HG03469 (cell line): ENCODE measurements at regions not wholly inside any gene's neighbourhood (a gene's known extent, or its start where the extent isn't known, plus 50 kb on each side); places are given as distances from the start of the nearest gene placed in this dataset.

ENCODE experiments used
- ATAC-seq: cut with Tn5 transposase; IDR thresholded peaks from one replicate; pipeline ENCODE4 v1.9.1; 2021; ENCODE audit warnings: mild to moderate bottlenecking, moderate library complexity, moderate number of reproducible peaks; ENCODE audit not compliant: unreplicated experiment

DNA sequence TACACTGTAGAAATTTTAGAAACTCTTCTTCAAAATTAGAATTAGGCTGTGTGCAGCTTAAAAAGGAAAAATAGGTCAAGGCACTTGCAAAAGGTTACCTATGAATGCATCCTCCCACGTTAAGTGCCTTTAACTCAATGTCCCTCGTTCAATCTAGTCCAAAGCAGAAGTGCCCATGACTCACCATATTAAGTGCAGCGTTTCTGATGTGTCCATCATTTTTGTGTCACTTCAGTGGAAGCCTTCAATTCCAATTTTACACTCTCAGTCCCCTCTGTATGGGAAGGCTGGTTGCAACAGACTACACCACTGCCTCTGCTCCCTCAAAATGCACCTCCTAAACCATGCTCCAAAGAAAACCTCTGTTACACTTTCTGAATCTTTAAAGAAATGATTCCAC is 53.4 kb downstream of the FOXB1 start:
- no peak for ATAC-seq

DNA sequence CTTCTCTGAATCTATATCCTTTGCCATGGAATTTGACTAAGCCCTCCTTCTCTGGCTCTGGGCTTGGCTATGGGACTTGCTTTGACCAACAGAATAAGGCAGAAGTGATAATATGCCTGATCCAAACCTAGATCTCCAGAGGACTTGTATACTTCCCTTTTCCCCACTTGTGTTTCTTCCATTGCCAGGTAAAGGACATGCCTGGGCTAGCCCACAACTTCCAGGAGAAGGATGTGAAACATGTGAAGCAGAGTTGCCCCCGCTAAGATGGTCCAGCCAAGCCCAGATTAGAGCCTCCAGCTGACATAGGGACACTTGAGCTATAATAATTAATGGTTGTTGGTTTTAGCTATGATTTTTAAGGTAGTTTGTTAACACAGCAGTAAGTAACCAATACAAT is 55.1 kb downstream of the FOXB1 start:
- no peak for ATAC-seq

DNA sequence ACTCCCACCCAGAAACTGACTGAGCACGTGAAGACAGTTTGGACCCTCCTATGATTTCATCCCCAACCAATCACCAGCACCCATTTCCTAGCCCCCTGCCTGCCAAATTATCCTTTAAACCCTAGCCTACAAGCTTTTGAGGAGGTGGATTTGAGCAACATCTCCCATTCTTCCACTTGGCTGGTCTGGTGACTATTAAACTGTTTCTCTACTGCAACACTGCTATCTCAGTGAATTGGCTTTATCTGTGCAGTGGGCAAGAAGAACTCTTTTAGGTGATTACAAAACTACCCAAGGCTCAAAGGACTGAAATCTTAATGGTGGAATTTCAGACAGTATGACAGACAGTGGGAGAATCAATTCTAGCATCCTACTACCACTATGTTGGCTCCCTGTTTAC is 57.6 kb downstream of the FOXB1 start:
- ATAC-seq, result no peak

DNA sequence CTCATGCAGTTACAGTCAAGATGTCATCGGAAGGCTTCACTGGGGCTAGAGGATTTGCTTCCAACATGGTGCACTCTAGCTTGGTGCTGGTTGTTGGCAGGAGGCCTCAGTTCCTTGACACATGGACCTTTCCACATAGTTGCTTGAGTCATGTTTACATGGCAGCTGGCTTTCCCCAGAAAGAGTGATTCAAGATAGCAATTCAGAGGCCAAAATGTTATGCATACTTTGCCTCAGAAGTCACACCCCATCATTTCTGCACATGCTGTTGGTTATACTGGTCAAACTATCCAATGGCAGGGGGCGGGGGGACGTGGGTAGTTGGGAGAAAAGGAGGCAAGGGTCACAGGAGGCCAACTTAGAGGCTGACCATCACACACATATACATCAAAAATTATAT is 58.7 kb downstream of the FOXB1 start:
- no peak for ATAC-seq

DNA sequence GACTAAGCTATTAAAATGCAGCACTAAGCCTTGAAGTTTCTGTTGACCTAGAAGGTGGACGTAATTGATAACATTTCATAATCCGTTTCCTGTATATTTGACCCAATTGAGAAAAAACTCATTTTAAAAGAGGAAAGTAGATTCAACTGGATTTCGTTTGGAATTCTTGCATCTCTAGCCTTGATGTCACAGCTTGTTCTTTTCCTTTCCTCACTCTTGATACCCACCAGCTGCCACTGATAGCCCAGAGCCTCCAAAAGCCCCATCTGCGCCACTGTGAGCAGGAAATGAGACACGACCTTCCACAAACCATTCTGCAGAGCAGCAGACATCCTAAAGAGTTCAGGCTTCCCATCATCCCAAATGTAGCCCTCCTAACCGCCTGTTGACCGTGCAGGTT is 61.8 kb downstream of the FOXB1 start:
- ATAC-seq, result no peak

DNA sequence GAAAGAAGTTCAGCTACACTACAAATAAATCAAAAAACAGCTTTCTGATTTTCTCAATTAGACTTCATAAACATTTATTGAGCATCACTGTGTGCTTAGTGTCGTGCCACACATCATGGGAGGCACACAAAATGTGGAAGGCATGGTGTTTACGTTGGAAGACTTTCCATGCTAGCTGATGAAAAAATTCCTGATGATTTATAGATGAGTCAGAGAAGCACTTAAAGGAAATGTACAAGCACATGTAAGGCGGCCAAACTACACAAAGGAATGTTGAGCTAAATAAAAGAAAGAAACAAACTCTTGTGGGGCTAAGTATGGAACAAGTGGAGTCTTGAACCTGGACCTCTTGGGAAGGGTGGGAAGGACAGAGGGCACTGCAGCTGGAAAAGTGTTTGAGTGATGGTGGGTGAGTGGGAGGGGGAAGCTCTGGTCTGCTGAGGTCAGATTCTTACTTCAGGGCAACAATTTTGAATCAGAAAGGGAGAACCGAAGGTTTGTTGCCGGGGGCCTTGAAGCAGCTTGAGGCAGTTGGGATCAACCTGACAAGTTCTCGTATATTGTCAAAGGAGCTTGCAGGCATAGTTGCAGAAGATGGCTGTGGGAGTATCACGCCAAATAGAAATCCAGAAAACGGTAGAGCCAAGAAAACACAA is 66.9 kb downstream of the FOXB1 start:
- no peak for ATAC-seq

DNA sequence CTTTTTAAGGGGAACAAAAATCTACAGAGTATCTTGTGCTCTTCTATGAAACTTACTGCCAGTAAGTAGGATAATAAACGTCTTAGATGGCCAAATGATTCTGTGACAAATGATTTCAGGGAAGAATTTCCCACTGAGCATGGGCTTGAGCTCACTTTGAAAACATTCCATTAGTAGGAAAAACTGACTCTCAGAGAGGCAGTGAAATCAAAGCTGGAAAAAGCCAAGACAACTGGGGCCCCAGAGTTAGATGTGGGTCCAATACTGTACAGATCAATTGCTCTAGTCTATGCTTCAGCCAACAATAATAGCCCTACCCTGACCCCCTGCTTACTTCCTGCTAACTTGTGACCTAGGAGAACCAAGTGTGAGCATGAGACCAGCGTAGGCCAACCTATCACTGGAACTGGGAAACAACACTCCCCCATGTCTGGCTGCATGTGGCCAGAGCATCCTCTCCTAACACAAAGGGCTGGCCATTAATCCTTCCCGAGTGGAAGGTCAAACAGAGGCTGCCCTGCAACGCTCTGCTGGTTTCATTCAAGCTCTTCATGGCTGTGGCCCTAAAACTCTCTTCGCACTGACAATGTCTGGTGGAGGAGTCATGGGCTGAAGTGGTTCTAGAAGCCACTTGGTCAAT is 68.8 kb downstream of the FOXB1 start:
- ATAC-seq, result no peak

DNA sequence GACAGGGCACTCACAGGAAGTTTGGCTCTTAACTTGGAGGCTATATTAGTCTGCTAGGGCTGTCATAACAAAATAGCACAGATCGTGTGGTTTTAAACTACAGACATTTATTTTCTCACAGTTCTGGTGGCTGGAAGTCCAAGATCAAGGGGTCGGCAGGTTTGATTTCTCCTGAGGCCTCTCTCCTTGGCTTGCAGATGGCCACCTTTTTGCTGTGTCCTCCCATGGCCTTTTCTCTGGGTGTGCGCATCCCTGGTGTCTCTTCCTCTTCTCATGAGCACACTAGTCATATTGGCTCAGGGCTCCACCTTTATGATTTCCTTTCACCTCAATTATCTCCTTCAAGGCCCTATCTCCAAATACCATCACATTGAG is 69.3 kb downstream of the FOXB1 start:
- ATAC-seq, result no peak

DNA sequence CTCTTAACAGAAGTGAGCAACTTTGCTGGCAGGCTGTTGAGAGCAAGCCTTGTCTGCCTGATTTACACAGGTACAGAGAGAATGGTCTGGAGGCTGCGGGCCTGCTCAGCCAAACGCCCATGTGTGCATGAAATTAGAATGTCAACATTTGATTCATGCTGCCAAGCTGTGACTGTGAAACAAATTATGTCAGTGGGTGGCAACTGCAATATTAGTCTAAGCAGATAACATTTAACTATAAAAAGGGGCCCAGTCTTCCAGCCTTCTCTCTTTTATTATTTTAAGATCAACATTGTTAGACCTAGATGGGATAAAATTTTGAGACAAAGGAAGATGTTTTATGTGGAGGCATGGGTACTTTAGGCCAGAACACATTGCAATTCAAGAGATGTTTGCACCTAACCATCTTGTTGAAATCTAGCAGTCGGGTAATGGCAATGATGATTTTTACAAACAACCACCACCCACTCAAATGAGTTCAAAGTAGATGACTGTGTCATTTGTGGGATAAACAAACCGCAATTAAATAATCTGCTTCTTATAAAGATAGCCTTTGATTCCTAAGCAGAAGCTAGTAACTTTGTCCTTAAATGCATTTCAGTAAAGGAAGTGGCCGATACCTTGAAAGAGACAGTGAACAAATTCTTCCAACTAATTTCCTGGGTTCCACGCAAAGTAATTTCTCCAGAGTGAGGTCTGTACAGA is 70.2 kb downstream of the FOXB1 start:
- no peak for ATAC-seq

DNA sequence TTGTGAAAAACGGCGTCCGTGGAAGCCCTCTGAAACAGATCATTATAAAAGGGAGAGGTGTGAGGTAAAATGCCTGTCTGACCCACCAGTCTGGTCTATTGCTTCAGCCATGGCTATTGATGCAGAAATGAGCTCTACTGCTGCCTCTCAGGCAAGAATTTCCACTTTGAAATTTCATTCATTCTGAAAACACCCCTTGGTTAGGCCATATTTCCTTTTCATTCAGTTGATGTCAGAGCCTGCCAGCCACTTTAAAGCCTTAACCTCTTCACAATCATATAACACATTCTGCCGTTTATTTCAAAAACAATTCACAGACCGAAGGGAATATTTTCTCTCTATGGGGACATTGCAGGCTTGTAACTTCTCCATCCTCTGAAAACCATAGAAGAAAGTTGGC is 71.9 kb downstream of the FOXB1 start:
- ATAC-seq, result no peak

DNA sequence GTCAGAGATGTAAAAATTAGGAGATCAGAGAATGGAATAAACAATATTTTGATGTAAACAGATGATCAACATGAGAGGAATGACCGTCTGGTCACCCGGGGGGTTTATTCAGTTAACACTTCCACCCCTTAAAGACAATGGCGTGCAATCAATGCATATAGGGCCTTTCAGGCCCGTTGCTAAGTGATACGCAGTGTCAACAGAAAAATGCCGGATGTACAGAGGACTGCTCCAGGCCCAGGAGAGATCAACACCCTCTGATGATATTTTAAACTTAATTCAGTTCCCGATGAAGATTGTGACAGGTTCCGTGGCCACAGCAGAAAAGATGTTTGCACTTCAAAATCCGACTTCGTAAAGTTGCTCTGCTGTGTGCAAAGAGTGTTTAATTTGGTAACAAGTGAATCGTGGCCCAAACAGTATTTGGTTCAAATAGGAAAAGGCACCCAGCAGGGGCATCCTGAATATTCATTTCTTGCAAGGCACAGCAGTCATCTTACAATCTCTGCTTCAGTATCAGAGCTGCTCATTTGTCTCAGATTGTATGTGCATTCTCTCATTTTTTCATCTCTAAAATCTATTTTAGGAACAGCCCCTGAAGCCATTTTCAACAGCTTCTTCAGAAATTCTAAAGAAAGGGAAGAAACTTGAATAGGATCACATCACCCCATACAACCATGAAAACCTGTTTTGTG is 72.6 kb downstream of the FOXB1 start:
- ATAC-seq, result no peak

DNA sequence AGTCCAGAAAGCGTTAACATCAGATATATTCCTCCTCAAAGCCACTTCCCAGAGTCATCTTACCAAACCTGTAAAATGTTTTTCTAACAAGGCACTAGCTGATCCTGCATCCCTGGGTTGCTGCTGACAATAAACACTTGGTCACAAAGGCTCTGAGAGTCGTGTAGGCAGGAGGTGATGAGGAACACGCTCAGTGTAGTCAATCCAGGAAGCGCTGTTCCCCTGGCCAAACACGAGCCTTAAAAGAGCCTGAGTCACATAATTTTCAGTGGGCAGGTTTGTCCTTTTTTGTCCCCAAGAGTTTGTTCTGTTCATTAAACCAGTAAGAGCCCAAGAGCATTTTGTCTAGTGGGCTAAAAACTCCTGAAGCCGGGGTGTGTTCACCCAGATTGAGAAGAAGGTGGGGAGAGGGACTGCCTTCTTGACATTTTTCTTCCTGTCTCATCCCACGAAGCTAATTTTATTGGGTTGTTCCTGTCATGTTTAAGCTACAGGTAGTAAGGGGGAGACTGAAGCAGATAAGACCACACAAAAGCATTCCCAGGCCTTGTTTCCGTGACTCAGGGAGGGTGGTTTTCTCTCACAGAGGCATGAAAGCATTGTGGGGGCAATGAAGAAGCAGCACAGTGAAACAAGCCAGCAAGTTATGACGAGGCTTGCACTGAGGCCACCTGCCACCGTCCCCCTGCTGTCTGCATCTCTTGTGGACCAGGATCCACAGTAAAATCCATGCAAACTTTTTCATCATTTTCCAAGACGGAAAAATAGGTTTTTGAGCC is 73.7 kb downstream of the FOXB1 start:
- no peak for ATAC-seq

DNA sequence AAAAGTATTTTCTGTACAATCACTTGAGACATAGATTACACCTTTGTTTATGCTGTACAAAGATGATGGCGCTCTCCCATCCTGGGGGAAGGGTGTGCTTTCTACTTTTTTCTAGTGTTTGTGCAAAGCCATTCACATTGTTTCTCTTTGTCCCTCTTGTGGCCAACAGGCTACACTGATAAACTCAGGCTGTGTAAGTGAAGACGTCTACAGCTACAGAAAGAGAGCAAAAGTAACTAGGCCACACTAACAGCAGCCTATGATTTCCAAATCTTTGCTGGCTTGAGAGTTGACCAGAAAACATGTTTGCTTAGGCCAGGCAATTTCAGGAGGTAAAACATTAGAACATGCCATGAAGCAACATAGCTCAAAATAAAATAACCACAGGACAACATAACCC is 75.1 kb downstream of the FOXB1 start:
- no peak for ATAC-seq

DNA sequence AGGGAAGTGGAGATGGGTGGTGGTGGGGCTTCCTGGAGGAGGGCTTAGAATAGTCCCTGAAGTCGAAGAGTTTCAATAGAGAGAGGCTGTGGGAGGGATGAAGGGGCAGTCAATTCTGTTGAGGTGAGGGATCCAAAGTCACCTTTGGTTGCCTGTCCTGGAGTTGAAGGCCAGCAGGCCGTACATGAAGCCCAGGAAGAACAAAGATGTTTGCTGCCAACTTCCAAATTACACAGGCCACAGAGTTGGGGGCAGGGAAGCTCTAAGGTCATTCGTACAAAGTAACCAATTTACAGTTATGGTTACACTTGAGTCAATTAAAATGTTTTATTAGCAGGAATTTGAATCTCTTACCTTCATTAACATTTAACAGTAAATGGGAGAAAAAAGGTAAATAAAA is 77.9 kb downstream of the FOXB1 start:
- no peak for ATAC-seq

DNA sequence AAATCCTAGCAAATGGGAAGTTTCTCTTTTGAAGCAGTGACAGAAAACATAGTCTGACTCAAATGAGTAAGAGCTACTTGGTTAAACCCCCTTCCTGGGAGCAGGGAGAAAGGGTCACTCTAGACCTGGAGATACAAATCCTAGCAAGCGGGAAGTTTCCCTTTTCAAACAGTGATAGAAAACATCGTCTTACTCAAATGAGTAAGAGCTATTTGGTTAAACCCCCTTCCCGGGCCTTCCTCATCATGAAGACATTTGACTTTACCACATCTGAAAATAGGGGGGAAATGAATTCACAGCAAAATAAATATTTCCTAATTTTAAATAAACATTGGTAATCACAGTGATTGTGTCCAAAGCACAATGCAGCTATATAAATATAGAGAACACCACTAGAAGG is 79.2 kb downstream of the FOXB1 start:
- no peak for ATAC-seq

DNA sequence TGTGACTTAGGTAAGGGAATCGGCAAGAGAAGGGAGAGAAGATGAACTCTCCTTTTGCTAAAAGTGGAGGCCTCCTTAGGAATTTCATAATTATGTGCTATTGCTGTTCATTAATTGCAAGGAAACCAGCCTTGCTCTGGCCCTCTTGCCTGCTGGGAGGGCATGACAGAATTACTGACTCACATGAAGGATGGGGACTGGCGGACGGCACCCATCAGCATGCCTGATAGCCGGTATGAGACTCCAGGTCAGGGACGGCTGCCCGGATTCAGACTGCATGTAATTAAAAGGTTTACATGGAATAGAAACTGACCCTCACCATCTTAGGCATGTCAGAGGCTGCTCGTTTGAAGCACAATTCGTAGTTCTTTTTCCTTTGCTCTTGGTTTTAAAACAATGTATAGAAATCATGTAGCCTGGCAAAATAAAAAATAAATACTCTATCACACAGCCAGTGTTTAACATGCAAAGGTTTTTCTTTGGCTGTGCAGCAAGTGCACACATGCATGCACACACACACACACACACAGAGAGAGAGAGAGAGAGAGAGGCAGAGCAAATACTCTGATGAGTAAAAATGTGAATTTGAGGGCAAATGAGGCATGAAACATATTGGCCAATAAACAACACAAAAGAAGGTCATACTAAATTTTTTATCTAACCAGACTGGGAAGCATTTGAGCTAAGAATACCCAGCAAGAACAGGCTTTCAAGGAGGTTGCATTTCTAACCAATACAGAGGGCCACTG is 82.7 kb downstream of the FOXB1 start:
- ATAC-seq, result no peak

DNA sequence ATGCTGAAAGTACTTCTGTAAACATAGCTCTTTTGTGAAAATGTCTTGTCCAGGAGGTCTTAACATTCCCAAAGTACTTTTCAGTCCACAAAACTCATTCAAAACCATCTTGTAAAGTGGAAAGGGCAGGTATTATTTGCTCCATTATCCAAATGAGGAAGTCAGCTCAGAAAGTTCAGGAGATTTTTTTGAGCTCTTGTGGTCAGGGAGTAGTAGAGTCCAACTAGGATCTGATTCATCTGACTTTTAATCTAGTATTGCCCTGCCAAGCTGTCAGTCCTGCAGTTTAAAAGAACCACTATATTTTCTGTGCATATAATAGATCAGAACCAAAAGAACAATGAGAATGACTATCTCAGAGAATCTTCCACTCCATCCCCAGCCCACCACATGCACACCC is 83.5 kb downstream of the FOXB1 start:
- ATAC-seq, result no peak

DNA sequence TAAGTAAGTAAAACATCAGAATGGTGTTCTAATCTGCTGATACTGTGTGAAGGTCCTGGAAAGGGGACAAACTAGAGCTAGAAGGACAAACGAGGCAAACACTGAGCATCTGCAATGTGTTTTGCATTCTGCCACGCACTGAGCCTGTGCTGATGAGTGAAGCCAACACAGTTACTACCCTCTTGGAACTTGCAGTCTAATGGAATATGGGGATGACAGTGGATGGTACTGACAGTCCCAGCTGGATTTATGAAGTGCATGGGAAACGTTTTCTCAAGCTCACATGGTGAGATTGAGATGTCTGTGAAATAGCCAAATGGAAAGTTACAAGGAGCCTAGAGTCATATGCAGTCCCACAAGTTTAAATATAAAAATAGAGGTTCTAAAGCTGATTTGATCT is 86.6 kb downstream of the FOXB1 start:
- ATAC-seq, result no peak

DNA sequence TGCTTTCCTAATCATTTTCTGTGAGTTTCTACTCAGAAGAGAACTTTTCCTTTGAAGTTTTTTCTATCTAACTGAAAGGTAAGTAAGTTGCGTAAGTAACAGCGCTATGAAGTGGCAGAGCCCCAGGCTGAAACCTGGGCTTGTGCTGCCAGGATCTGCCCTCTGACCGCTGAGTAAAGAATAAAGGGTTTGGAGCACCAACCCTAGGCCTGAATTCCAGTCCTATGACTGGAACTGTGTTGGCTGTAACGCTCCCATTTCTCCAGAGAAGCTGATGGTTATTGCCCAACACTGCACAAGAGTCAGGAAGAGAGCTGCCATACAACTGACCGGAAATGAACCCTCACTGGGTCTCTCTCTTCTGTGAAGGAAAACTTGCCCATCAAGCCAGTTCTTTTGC is 87.0 kb downstream of the FOXB1 start:
- no peak for ATAC-seq

DNA sequence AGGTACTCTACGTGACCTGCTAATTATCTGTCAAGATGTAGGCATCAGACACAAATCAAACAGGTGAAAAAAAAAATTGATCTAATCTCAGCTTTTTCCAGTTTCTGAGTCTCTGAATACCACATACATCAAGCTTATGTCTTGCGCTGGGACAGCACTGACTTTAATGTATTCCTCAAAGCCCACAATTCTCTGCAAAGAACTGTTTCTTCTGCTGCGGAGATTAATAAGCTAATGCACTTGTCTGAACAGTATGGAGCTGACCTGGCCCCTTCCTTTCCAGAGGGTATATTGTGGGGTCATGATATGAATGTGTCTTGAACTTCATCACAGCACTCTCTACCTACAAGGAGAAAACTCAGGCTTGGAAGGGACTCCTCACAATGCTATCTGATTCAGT is 87.8 kb downstream of the FOXB1 start:
- ATAC-seq, result no peak
